SK-N-SH (cell line): ENCODE measurements at regions not wholly inside any gene's neighbourhood (a gene's known extent, or its start where the extent isn't known, plus 50 kb on each side); places are given as distances from the start of the nearest gene placed in this dataset.

ENCODE experiments used
- CTCF ChIA-PET: fragments of 300-600, 350-600 bp; formaldehyde crosslinking; extraction: SDS; loops from one replicate; lab custom pipeline; 2021; lab: Yijun Ruan, JAX
- POLR2A ChIA-PET: fragments of 350-600 bp; sonication (Branson Sonifier 250); formaldehyde crosslinking; extraction: SDS; loops from one replicate; lab custom pipeline; 2020; ENCODE audit warnings: antibody characterized with exemption, inconsistent platforms; lab: Yijun Ruan, JAX
- DNase-seq: peaks from one replicate; pipeline ENCODE4 v3.0.0; 2012
- H2AFZ ChIP-seq: fragments of 200-600 bp; sonication (generic); 2 replicates; pipeline ENCODE4 v1.8.1; 2016; ENCODE audit warnings: antibody characterized with exemption, mild to moderate bottlenecking, low read depth
- H3F3A ChIP-seq: fragments of 200-600 bp; sonication (generic); replicated peaks from 2 replicates; pipeline ENCODE3; 2016; ENCODE audit warnings: antibody characterized with exemption, mild to moderate bottlenecking; ENCODE audit not compliant: insufficient read depth
- H3K27ac ChIP-seq, 2 experiments: fragments of 200-500 bp in 1 of 2; fragments of 200-600 bp in 1 of 2; sonication (Bioruptor generic) in 1 of 2; sonication (generic), shearing (Covaris generic) in 1 of 2; 2 replicates each; pipeline versions ENCODE4 v1.5.1 to v1.6.1; 2014 to 2016; ENCODE audit warnings: low read depth in 2 of 2, inconsistent platforms in 1 of 2, low read length in 1 of 2, mild to moderate bottlenecking in 1 of 2, mixed read lengths in 1 of 2
- H3K27me3 ChIP-seq: fragments of 200-600 bp; sonication (generic), shearing (Covaris generic); 2 replicates; pipeline ENCODE4 v1.6.1; 2016; ENCODE audit warnings: mixed run types; ENCODE audit not compliant: insufficient read depth
- H3K36me3 ChIP-seq, 2 experiments: fragments of 200-500 bp in 1 of 2; fragments of 200-600 bp in 1 of 2; sonication (Bioruptor generic) in 1 of 2; sonication (generic) in 1 of 2; replicated peaks in 1 of 2; 2 replicates each; pipeline versions ENCODE3 to v1.5.1; 2014 to 2016; ENCODE audit warnings: low read length in 1 of 2, mild to moderate bottlenecking in 1 of 2; ENCODE audit not compliant: insufficient read depth in 2 of 2, control insufficient read depth in 1 of 2
- H3K4me1 ChIP-seq, 2 experiments: fragments of 200-500 bp in 1 of 2; fragments of 200-600 bp in 1 of 2; sonication (Bioruptor generic) in 1 of 2; sonication (generic), shearing (Covaris generic) in 1 of 2; 2 replicates each; pipeline versions ENCODE4 v1.5.1 to v1.6.1; 2014 to 2016; ENCODE audit warnings: low read depth in 1 of 2, low read length in 1 of 2, mixed run types in 1 of 2; ENCODE audit not compliant: insufficient read depth in 2 of 2, control insufficient read depth in 1 of 2
- H3K4me2 ChIP-seq: fragments of 200-600 bp; sonication (generic), shearing (Covaris generic); 2 replicates; pipeline ENCODE4 v1.6.1; 2017; ENCODE audit warnings: mixed run types
- H3K4me3 ChIP-seq, 2 experiments: fragments of 200-500 bp in 1 of 2; fragments of 200-600 bp in 1 of 2; sonication (Bioruptor generic) in 1 of 2; sonication (generic), shearing (Covaris generic) in 1 of 2; 2 replicates each; pipeline versions ENCODE4 v1.5.1 to v1.8.1; 2014 to 2016; ENCODE audit warnings: low read depth in 2 of 2, inconsistent platforms in 1 of 2, low read length in 1 of 2, mild to moderate bottlenecking in 1 of 2, mixed read lengths in 1 of 2, moderate library complexity in 1 of 2
- H3K79me2 ChIP-seq: fragments of 200-600 bp; sonication (generic); 2 replicates; pipeline ENCODE4 v1.8.1; 2017; ENCODE audit warnings: mild to moderate bottlenecking; ENCODE audit not compliant: insufficient read depth
- H3K9ac ChIP-seq: fragments of 200-600 bp; sonication (generic); 2 replicates; pipeline ENCODE4 v1.6.1; 2017; ENCODE audit warnings: mixed run types
- H3K9me2 ChIP-seq: fragments of 200-600 bp; sonication (generic); 2 replicates; pipeline ENCODE4 v1.6.1; 2017; ENCODE audit warnings: mixed run types
- H3K9me3 ChIP-seq: fragments of 200-600 bp; sonication (generic); 2 replicates; pipeline ENCODE4 v1.6.1; 2017; ENCODE audit warnings: mixed run types, mild to moderate bottlenecking, moderate library complexity
- H4K20me1 ChIP-seq: fragments of 200-600 bp; sonication (generic); 2 replicates; pipeline ENCODE4 v1.6.1; 2017; ENCODE audit warnings: mild to moderate bottlenecking, mixed run types; ENCODE audit not compliant: insufficient read depth
- CHD2 ChIP-seq: fragments of 150-350 bp; IDR thresholded peaks from 2 replicates; pipeline ENCODE4 v1.6.1; 2018; ENCODE audit warnings: low read length; ENCODE audit not compliant: partially characterized antibody
- ELF1 ChIP-seq: IDR thresholded peaks from 2 replicates; pipeline ENCODE4 v1.4.0; 2012
- EP300 ChIP-seq, 2 experiments: IDR thresholded peaks; 2 replicates each; pipeline versions ENCODE4 v1.4.0 to v1.6.1; 2012; ENCODE audit warnings: borderline replicate concordance in 1 of 2, low read depth in 1 of 2, low read length in 1 of 2
- FOXM1 ChIP-seq: IDR thresholded peaks from 2 replicates; pipeline ENCODE4 v1.4.0; 2012; ENCODE audit warnings: low read depth, mild to moderate bottlenecking
- GATA2 ChIP-seq: sonication (generic); formaldehyde crosslinking; IDR thresholded peaks from 2 replicates; pipeline ENCODE4 v1.5.0; 2020; ENCODE audit warnings: mild to moderate bottlenecking, missing genetic modification reagents
- MXI1 ChIP-seq: IDR thresholded peaks from 2 replicates; pipeline ENCODE4 v1.6.1; 2012; ENCODE audit warnings: mild to moderate bottlenecking, low read depth, low read length, improper control_type of control experiment
- NFIC ChIP-seq: IDR thresholded peaks from 2 replicates; pipeline ENCODE4 v1.4.0; 2012; ENCODE audit warnings: borderline replicate concordance
- NRF1 ChIP-seq: IDR thresholded peaks from 2 replicates; pipeline ENCODE4 v1.6.1; 2012; ENCODE audit warnings: low read depth, mild to moderate bottlenecking, low read length
- POLR2AphosphoS5 ChIP-seq: IDR thresholded peaks from 2 replicates; pipeline ENCODE4 v1.6.1; 2012; ENCODE audit warnings: low read depth, low read length
- RAD21 ChIP-seq: IDR thresholded peaks from 2 replicates; pipeline ENCODE4 v1.6.1; 2012; ENCODE audit warnings: mild to moderate bottlenecking, low read length
- RCOR1 ChIP-seq: fragments of 150-350 bp; IDR thresholded peaks from 2 replicates; pipeline ENCODE4 v1.6.1; 2017; ENCODE audit warnings: antibody characterized with exemption, low read length
- RFX5 ChIP-seq: IDR thresholded peaks from 2 replicates; pipeline ENCODE4 v1.6.1; 2012; ENCODE audit warnings: mild to moderate bottlenecking, improper control_type of control experiment, low read length
- SIN3A ChIP-seq: IDR thresholded peaks from 2 replicates; pipeline ENCODE4 v1.6.1; 2012; ENCODE audit warnings: low read depth, mild to moderate bottlenecking, low read length, moderate library complexity, borderline replicate concordance
- SMC3 ChIP-seq: IDR thresholded peaks from 2 replicates; pipeline ENCODE4 v1.6.1; 2012; ENCODE audit warnings: low read depth, low read length, improper control_type of control experiment
- TCF12 ChIP-seq: IDR thresholded peaks from 2 replicates; pipeline ENCODE4 v1.4.0; 2012
- TEAD4 ChIP-seq: IDR thresholded peaks from 2 replicates; pipeline ENCODE4 v1.4.0; 2012; ENCODE audit warnings: mild to moderate bottlenecking, borderline replicate concordance; ENCODE audit not compliant: insufficient read depth
- WGBS: methylation state at CpG from one replicate; pipeline ENCODE4 v1.1.6; 2017; ENCODE audit warnings: low lambda C conversion rate; 5-methylcytosine and 5-hydroxymethylcytosine counted together
- TF ChIP-seq, protein P1 (sequence below): fragments of 150-350 bp; IDR thresholded peaks from 2 replicates; pipeline ENCODE4 v1.6.1; 2017; ENCODE audit warnings: antibody characterized with exemption, low read length, low read depth, borderline replicate concordance
- TF ChIP-seq, protein P2 (sequence below): IDR thresholded peaks from 2 replicates; pipeline ENCODE4 v1.4.0; 2012; ENCODE audit warnings: low read depth
- TF ChIP-seq, protein P3 (sequence below): IDR thresholded peaks from 2 replicates; pipeline ENCODE4 v1.4.0; 2012; ENCODE audit warnings: low read depth, borderline replicate concordance
- TF ChIP-seq, protein P4 (sequence below): fragments of 150-350 bp; IDR thresholded peaks from 2 replicates; pipeline ENCODE4 v1.6.1; 2016; ENCODE audit warnings: mild to moderate bottlenecking, low read depth, low read length
- TF ChIP-seq, protein P5 (sequence below): IDR thresholded peaks from 2 replicates; pipeline ENCODE4 v1.4.0; 2012; ENCODE audit warnings: low read depth, borderline replicate concordance

DNA sequence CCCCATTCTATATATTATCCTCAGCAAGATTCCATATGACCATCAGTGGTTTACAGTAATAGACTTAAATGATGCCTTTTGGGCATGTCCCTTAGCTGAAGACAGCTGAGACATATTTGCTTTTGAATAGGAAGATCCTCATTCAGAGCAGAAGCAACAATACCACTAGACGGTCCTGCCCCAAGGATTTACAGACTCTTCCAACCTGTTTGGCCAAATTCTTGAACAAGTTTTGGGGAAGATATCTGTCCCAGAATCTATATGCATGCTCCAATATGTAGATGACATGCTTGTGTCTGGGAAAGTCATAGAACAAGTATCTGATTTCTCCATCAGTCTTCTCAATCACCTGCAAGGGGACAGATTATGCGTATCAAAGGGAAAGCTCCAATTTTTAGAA, 137.1 kb upstream of the RMP24 start (continued):
- TF ChIP-seq NRF1 (no peak), MXI1 (no peak), RFX5 (no peak), TCF12 (no peak)
- TF ChIP-seq, protein P1, sequence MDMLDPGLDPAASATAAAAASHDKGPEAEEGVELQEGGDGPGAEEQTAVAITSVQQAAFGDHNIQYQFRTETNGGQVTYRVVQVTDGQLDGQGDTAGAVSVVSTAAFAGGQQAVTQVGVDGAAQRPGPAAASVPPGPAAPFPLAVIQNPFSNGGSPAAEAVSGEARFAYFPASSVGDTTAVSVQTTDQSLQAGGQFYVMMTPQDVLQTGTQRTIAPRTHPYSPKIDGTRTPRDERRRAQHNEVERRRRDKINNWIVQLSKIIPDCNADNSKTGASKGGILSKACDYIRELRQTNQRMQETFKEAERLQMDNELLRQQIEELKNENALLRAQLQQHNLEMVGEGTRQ: no peak
- TF ChIP-seq, protein P2, sequence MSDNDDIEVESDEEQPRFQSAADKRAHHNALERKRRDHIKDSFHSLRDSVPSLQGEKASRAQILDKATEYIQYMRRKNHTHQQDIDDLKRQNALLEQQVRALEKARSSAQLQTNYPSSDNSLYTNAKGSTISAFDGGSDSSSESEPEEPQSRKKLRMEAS: no peak
- TF ChIP-seq, all 33 proteins: peak for 0

DNA sequence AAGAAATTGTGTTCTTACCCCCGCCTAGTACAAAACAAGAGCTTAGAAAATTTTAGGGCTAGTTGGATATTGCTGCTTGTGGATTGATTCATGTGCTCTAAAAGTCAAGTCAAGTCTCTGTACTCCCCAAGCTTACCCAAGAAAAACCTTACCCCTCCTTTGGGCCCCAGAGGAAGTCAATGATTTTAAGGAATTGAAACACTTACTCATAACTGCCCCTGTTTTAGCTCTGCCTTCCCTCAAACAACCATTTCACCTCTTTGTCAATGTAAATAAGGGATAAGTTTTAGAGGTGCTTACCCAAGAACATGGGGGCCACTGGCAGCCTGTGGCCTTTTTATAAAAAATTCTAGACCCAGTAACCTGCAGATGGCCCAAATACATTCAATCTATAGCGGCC, 136.6 kb upstream of the RMP24 start:
- Histone ChIP-seq H3K27me3 (no peaks in the 10 kb centered on the region; the same call in 1 of the 2 replicates), H3K9me3 (no peaks in the 10 kb centered on the region), H3K4me3 (no peak overlapping the region), H2AFZ (no peak overlapping the region), H3K9ac (no peak overlapping the region), H3K27ac (no peak overlapping the region), H3F3A (no peaks in the 10 kb centered on the region), H4K20me1 (no peaks in the 10 kb centered on the region), H3K9me2 (no peaks in the 10 kb centered on the region), H3K4me2 (no peak overlapping the region), H3K79me2 (no peaks in the 10 kb centered on the region), H3K36me3 (no peaks in the 10 kb centered on the region), H3K4me1 (no peaks in the 10 kb centered on the region)
- 11% methylated on average over 2 of the region's 2 CpGs for WGBS
- ChIA-PET CTCF (interaction anchor here (1.0 to 2.2 kb wide), 3 partner anchors 11 to 79 kb away, joined by 3 to 9 read pairs (median 3); no protein-coding TSS in a partner anchor), POLR2A (no interaction called here)
- no peak for DNase-seq
- no peak for TF ChIP-seq CHD2
- TF ChIP-seq EP300 (IDR thresholded peaks at IDR 0.05; ENCODE audit: borderline replicate concordance in 1 of 2, low read depth in 1 of 2, low read length in 1 of 2): no peak
- no peak for TF ChIP-seq RAD21
- TF ChIP-seq, protein P3, sequence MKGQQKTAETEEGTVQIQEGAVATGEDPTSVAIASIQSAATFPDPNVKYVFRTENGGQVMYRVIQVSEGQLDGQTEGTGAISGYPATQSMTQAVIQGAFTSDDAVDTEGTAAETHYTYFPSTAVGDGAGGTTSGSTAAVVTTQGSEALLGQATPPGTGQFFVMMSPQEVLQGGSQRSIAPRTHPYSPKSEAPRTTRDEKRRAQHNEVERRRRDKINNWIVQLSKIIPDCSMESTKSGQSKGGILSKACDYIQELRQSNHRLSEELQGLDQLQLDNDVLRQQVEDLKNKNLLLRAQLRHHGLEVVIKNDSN: no peak
- TF ChIP-seq POLR2AphosphoS5: no peak
- TF ChIP-seq TEAD4: no peak

DNA sequence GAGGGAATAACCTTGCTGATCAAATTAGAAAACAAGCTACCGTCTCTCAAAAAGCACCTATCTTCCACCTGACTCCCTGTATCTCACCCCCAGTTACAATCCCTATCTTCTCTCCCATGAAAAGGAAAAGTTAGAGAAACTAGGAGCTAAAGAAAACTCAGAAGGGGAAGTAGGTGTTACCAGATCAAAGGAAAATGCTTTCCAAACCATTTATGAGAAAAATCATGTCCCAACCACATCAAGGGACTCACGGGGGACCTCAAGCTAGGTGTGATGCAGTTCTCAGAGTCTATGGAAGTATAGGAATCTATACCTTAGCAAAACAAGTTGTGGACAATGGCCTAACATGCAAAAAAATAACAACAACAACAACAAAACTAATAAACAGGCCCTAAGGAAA, 135.5 kb upstream of the RMP24 start:
- Histone ChIP-seq H3K79me2 (no peaks in the 10 kb centered on the region), H3K4me2 (no peak overlapping the region), H3K9me3 (no peaks in the 10 kb centered on the region), H3K9me2 (no peaks in the 10 kb centered on the region), H4K20me1 (no peaks in the 10 kb centered on the region), H3K36me3 (no peaks in the 10 kb centered on the region), H3K4me1 (no peaks in the 10 kb centered on the region), H3K4me3 (no peak overlapping the region), H3K27me3 (no peaks in the 10 kb centered on the region; the same call in 1 of the 2 replicates), H2AFZ (no peak overlapping the region), H3F3A (no peaks in the 10 kb centered on the region), H3K27ac (no peak overlapping the region), H3K9ac (no peak overlapping the region)
- DNase-seq: no peak
- CTCF ChIA-PET: interaction anchor here (2.2 kb wide), 1 partner anchor 80 kb away, joined by 9 read pairs; no protein-coding TSS in a partner anchor
- 30% methylated on average over 2 of the region's 2 CpGs for WGBS
- POLR2A ChIA-PET: no interaction called here
- TF ChIP-seq NFIC: no peak
- TF ChIP-seq, protein P4, sequence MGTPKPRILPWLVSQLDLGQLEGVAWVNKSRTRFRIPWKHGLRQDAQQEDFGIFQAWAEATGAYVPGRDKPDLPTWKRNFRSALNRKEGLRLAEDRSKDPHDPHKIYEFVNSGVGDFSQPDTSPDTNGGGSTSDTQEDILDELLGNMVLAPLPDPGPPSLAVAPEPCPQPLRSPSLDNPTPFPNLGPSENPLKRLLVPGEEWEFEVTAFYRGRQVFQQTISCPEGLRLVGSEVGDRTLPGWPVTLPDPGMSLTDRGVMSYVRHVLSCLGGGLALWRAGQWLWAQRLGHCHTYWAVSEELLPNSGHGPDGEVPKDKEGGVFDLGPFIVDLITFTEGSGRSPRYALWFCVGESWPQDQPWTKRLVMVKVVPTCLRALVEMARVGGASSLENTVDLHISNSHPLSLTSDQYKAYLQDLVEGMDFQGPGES: no peak
- no peak for TF ChIP-seq RFX5
- no peak for TF ChIP-seq POLR2AphosphoS5
- no peak for TF ChIP-seq FOXM1
- no peak for TF ChIP-seq EP300 (IDR thresholded peaks at IDR 0.05; ENCODE audit: borderline replicate concordance in 1 of 2, low read depth in 1 of 2, low read length in 1 of 2)
- no peak for TF ChIP-seq RCOR1
- TF ChIP-seq SMC3: no peak
- TF ChIP-seq GATA2 (CRISPR knock-in tag): no peak
- TF ChIP-seq, protein P5, sequence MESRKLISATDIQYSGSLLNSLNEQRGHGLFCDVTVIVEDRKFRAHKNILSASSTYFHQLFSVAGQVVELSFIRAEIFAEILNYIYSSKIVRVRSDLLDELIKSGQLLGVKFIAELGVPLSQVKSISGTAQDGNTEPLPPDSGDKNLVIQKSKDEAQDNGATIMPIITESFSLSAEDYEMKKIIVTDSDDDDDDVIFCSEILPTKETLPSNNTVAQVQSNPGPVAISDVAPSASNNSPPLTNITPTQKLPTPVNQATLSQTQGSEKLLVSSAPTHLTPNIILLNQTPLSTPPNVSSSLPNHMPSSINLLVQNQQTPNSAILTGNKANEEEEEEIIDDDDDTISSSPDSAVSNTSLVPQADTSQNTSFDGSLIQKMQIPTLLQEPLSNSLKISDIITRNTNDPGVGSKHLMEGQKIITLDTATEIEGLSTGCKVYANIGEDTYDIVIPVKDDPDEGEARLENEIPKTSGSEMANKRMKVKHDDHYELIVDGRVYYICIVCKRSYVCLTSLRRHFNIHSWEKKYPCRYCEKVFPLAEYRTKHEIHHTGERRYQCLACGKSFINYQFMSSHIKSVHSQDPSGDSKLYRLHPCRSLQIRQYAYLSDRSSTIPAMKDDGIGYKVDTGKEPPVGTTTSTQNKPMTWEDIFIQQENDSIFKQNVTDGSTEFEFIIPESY: no peak
- no peak for TF ChIP-seq SIN3A
- no peak for TF ChIP-seq CHD2
- no peak for TF ChIP-seq NRF1
- TF ChIP-seq, protein P3: no peak
- no peak for TF ChIP-seq ELF1
